ENCODE measurements at regions not wholly inside any gene's neighbourhood (a gene's known extent, or its start where the extent isn't known, plus 50 kb on each side); places are given as distances from the start of the nearest gene placed in this dataset.
"Not testable (repeated sequence)": the region's sequence is repeated elsewhere in the genome, so short reads cannot be mapped to it uniquely, and the experiment has no call there.

- no peak for DNase-seq
These were observed 228.1 kb downstream of the DSC3 start for GRCh38 chr18:30814446-30814845.

DNA sequence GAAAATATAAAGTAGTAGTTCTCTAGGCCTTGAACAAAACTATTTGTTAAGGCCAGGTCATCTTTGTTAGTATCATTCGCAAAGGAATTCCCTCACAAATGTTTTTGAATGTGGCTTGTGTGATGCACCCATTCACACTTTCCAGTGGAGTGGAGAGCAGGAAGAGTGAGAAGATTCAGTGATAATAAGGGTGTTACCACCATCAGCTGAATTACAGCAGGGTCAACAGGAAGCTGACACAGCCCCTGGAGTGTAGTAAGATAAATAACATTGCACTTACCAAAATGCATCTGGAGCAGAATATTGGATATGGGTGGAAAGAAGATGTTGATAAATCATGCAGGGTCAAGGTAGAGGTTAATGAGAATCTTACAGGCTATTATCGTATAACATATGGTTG, 231.0 kb downstream of the DSC3 start:
- no peak for DNase-seq

- DNase-seq: no peak
These were observed 232.0 kb downstream of the DSC3 start for GRCh38 chr18:30810580-30810979.

DNA sequence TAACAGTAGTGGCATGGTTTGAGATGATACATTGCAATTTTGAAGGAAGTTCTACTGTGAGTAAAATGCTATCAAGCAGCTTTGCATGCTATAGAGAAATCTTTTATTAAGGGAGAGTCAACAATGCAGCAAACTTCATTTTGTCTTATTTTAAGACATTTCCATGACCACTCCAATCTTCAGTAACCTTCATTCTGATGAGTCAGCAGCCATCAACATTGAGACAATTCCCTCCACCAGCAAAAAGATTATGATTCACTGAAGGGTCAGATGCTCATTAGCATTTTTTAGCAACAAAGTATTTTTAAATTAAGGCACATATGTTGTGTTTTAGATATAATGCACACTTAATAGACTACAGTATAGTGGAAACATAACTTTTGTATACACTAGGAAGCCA, 235.7 kb downstream of the DSC3 start:
- DNase-seq: no peak

- no peak for DNase-seq
These were observed 241.7 kb downstream of the DSC3 start for GRCh38 chr18:30800800-30801199.

DNA sequence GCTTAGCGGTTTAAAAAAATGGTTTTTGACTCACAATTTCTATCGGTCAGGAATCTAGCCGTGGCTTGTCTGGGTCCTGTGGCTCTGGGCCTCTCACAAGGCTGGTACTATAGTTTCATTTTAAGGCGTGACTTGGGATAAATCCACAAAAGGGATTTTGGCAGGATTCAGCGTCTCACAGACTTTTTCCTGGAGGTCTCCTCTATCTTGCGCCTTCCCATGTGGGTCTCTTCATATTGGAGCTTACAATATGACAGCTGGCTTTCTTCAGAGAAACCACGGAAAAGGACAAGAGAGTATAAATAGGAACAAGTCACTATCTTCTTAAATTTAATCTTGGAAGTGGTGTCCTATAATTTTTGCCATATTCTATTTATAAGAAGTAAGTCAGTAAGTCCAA, 250.5 kb downstream of the DSC3 start:
- no peak for DNase-seq

DNA sequence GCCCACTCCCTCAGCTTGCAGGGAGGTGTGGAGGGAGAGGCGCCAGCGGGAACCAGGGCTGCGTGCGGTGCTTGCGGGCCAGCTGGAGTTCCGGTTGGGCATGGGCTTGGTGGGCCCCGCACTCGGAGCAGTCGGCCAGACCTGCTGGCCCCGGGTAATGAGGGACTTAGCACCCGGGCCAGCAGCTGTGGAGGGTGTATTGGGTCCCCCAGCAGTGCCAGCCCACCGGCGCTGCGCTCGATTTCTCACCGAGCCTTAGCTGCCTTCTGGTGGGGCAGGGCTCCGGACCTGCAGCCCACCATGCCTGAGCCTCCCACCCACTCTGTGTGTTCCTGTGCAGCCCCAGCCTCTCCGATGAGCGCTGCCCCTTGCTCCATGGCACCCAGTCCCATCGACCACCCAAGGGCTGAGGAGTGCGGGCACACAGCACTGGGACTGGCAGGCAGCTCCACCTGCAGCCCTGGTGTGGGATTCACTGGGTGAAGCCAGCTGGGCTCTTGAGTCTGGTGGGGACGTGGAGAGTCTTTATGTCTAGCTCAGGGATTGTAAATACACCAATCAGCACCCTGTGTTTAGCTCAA, 254.0 kb downstream of the DSC3 start:
- not testable (repeated sequence) for DNase-seq

DNA sequence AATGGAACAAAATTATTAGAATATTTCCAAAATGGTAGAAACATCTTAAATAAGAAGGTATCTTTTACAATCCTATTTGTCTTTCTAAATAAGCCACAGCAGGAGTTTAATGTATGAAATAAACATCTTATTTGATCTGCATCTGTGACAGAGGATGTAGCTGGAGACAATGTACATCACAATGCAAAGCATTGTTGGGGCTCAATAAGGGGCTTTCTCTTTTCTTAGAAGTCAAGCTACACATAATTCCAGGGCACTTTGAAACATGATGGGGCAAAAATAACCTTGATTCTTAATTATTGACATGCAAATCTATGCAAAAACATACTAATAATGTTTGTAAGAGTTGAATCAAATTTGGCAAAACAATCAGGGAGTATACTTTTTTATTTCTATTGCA, 255.1 kb downstream of the DSC3 start:
- DNase-seq: no peak

DNA sequence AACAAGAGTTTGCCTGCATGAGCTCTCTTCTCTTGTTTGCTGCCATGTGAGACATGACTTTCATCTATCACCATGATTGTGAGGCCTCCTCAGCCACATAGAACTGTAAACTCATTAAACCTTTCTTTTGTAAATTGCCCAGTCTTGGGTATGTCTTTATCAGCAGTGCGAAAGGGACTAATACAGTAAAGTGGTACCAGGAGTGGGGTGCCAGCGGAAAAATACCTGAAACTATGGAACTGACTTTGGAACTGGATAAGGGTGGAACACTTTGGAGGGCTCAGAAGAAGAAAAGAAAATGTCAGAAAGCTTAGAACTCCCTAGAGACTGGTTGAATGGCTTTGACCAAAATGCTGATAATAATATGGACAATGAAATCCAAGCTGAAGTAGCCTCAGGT, 260.9 kb downstream of the DSC3 start:
- DNase-seq: no peak

GRCh38 chr18:30775629-30776028, 266.9 kb downstream of the DSC3 start:
- DNase-seq: no peak

GRCh38 chr18:30772170-30772569, 270.4 kb downstream of the DSC3 start:
- not testable (repeated sequence) for DNase-seq

GRCh38 chr18:30766053-30766452, 276.5 kb downstream of the DSC3 start:
- DNase-seq: no peak

DNA sequence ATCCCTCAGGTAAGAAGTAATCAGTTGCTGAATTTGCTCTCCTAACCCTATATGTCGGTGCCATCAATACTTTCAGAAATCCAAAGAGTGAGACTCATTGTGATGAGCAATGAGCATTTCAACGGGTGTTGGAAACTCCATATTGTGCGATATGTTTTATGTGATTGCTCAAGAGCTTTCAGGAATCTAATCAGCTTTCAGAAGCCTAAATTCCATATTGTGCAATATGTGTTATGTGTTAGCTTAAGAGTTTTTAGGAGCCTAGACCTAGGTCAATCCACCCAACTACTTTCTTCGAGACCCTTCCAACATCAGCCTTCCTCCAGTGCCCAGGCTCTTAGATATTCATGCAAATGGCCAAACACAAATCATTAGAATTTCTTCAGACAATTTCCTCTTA, 277.3 kb downstream of the DSC3 start:
- DNase-seq: no peak

DNA sequence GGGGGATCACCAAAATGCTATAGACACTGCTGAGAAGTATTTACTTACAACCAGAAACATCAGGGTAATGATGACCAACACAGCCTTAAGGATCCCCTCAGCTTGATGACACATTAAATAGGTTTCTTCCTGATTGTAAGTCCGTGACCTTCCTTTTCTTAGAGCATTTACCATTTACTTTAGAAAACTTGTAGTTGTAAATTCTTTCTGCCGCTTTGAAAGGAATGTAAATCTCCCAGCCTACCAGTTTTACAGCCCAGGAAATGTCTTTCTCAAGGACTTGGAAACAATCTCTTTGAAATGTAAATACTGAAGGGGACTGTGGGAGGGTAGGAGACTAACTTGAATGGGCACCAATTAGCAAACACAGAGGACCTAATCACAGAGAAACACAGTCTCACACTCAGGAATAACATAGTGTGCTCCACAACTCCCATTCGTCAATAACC, 278.6 kb downstream of the DSC3 start:
- no peak for DNase-seq

DNA sequence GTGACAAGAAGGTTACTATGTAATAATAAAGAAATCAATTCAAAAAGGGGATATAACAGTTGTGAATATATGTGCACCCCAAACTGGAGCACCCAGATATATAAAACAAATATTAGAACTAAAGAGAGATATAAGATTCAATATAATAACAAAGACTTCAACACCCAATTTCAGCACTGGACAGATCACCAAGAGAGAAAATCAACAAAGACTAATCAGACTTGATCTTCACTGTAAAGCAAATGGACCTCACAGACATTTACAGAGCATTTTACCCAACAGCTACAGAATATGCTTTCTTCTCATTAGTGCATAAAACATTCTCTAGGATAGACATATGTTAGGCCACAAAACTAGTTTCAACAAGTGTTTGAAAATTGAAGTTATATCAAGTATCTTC, 287.7 kb downstream of the DSC3 start:
- no peak for DNase-seq

GRCh38 chr18:30748541-30748940, 294.0 kb downstream of the DSC3 start:
- no peak for DNase-seq

DNA sequence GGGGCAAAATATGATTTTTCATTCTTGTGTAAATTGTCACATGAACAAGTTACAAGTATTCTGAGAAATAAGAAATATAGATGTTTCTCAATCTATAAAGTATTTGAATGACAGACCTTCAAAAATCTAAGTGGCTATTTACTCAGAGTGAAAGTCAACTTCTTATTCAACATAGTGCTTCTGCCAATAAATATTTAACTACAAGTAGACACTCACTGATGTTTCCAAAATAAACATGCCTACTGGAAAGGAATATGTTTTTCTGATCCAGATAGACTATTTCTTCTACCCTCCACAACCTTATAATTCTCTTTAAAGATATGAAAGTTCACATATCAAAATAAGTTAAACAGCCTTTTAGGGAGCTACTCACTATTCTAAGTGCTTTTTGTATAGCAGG, 296.3 kb downstream of the DSC3 start:
- DNase-seq: no peak

GRCh38 chr18:30743033-30743432, 299.5 kb downstream of the DSC3 start:
- DNase-seq: no peak

GRCh38 chr18:30730915-30731314, 311.6 kb downstream of the DSC3 start:
- DNase-seq: no peak

GRCh38 chr18:30727849-30728248, 314.7 kb downstream of the DSC3 start:
- no peak for DNase-seq

GRCh38 chr18:30713299-30713698, 329.2 kb downstream of the DSC3 start:
- no peak for DNase-seq

DNA sequence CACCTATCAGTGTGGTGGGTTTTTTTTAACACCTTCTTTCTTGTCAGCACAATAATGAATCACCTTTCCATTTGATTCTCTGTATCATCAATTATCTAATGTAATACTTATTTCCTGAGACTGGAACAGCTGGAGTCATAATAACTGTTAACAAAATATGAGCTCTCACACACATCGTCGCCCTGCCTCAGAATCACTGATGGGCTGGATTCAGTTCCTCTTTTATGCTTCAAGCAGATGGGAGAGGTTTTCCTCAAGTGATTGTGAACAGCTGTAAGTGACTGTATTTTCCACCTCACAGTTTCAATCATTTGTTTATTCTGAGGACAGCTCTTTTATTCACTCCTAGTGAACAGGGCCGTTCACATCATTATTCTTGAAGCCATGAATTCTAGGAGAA, 330.2 kb downstream of the DSC3 start:
- DNase-seq: no peak

DNA sequence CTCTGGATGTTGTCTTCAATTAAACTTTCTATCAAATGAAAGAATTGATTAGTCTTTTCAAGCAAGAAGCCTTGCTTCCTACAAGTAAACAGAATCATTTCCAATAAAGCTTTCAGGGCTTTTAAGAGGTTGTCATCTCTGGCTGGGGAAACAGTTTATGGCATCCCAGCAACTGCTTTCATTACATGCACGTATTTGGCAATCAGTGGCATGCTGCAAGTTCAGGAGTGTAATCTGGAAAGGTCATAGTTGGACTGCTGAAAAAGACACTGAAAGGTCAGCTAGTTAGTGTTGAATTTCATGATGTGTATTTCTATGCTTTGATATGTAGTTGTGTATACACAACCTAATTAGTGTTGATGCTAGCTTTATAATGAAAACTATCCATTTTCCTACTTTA, 332.9 kb downstream of the DSC3 start:
- no peak for DNase-seq

GRCh38 chr18:30705943-30706342, 336.6 kb downstream of the DSC3 start:
- no peak for DNase-seq

- no peak for DNase-seq
These were observed 344.0 kb downstream of the DSC3 start for GRCh38 chr18:30698571-30698970.

GRCh38 chr18:30696201-30696600, 346.3 kb downstream of the DSC3 start:
- DNase-seq: no peak
